ENCODE measurements at regions not wholly inside any gene's neighbourhood (a gene's known extent, or its start where the extent isn't known, plus 50 kb on each side); places are given as distances from the start of the nearest gene placed in this dataset.
"Not testable (repeated sequence)": the region's sequence is repeated elsewhere in the genome, so short reads cannot be mapped to it uniquely, and the experiment has no call there.

DNA sequence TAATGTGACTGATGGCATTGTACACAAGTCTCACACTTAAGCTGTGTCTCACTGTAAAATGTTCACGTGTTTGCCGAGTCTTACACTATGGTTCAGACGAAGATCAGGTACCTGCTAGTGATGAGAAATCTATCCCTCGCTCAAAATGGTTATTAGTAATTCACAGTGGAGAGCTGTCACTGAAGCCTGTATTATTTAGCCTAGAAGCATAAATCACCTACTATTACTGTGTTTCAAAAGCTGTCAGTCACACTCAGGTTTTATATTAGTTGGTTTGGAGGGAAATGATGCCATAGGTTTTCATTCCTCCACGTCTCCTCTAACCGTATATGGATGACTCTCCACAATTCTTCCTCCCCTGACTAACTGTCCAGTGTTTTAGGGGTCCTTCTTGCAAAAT is 292.4 kb upstream of the ZEB2 start:
- no peak for DNase-seq (ENCODE audit: low read depth in 2 of 2)

DNA sequence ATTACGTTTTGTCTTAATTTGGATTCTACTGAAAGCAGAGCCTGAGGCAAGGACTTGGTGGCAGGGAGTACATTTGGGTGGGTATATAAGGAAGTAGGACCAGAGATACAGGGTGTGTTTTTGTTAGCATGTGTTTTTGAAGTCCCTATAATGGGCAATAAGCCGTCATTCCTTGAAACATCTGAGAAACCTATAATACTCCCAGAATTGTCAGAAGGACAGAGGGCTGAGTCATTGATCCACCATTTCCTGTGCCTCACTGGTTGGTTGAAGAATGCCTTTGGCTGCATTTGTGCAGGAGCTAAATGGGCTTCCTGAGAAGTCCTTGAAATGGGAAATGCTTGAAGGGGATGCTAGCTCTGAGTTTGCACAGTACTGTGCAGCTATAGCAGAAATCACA is 281.8 kb upstream of the ZEB2 start:
- DNase-seq (ENCODE audit: low read depth in 2 of 2) = peak in 1 of 2 donors; percentile 80

DNA sequence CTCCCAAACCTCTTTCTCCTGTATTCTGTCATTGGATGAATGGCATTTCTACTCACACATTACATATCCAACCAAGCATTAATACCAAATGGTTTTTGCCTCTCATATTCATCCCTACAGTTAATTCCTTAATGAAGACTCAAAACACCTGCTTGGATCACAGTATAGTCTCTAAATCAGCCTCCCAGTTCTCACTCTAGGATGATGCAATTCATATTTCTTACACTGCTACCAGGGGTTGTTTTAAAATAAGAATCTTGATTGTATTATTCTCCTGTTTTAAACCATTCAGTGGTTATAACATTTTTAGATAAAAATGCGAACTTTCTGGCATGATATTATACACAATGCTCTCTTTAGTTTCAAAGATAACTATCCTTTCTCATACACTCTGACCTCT is 281.4 kb upstream of the ZEB2 start:
- no peak for DNase-seq (ENCODE audit: low read depth in 2 of 2)

DNA sequence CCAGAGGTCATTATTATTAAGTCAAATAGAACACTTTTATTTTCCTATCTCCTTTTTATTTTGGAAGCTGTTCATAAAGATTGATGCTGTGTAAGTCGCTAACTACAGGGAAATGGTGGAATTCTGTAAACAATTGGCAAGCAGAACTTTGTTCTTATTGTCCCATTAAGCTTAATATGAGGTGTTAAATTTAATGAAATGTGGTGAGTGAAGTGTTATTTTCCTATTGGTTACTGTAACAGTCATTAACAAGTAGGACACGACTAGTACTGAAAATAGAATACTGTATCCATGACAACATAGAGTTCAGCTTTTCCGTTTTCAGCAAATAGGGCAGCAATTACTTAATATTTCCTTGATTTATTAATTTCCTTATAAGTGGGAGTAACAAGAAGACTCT is 279.1 kb upstream of the ZEB2 start:
- DNase-seq (ENCODE audit: low read depth in 2 of 2) = no peak

DNA sequence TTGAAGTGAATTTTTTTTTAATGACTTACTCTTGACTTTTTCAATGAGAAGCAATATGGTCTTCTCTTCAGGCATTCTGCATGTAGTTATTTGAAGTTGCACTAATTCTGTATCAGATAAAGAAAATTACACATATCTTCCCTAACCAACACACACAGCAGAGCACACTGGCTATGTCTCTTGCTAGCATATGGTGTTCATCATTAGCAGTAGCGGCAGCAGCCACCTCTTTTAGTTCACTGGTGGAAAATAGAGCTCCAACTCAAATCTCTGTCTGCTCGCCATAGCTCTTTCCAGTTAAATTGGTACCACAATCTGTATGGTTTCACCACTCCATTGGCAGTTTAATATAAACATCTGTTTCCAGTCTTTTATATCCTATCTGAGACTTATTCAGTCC is 278.1 kb upstream of the ZEB2 start:
- no peak for DNase-seq (ENCODE audit: low read depth in 2 of 2)

DNA sequence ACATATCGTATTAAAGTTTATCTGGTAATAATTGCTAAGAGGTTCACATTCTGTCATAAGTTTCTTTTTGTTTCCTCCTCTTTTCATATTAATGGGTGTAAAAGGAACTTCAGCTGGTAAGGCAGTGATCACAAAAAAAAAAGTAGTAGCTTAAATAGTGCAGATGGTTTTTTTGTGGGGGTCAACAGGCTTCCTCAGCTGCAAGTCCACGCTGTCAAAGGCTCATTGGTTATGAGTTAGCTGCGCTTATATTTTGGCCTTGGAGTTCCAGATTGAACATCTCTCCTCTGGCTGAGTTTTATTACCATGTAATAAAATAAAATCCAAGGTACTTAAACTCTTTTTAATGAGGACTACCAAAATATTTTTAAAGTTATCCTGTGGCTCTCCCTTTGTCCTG is 277.0 kb upstream of the ZEB2 start:
- DNase-seq (ENCODE audit: low read depth in 2 of 2) = no peak

DNA sequence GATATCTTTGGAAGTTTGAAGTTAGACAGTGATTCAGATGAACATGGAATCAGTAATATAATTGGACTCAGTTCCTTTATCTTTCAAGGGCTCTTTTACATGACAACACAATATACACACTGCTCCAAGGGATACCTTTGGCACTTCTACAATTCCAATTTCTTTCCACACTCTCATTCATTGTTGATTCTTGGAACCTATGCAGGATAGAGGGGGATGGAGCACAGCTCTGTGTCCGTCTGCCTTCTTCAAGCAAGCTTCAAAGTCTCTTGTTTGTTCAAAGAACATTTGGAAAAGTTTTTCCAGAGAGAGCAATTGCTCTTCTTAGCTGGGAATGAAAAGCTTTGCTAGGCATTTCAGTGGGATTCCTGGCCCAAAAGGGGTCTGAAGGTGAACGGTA is 276.2 kb upstream of the ZEB2 start:
- no peak for DNase-seq (ENCODE audit: low read depth in 2 of 2)

DNA sequence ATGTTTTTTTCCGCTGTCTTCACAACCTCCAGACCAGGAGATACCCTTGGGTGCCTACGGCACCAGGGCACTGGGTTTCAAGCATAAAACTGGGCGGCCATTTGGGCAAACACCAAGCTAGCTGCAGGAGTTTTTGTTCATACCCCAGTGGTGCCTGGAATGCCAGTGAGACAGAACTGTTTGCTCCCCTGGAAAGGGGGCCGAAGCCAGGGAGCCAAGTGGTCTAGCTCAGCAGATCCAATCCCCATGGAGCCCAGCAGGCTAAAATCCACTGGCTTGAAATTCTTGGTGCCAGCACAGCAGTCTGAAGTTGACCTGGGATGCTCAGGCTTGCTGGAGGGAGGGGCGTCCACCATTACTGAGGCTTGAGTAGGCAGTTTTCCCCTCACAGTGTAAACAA is 265.3 kb upstream of the ZEB2 start:
- DNase-seq (ENCODE audit: low read depth in 2 of 2) = no peak

DNA sequence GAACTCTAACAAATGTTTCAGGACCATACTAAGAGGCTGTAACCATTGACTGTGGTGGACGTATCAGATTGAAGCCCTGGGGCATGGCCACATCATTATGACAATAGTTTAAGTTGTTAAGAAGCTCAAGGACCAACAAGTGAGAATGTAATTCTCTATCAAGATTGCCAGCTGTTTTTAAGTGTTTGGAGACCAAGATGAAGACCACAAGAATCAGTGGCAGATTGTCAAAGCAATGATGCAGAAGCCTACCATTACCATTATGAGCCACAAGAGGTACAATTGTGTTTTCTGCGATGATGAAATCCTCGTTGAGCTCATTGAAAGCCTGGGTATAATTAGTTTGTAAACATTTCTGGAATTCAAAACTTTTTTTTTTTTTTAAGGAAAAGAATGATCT is 261.1 kb upstream of the ZEB2 start:
- DNase-seq (ENCODE audit: low read depth in 2 of 2) = no peak

DNA sequence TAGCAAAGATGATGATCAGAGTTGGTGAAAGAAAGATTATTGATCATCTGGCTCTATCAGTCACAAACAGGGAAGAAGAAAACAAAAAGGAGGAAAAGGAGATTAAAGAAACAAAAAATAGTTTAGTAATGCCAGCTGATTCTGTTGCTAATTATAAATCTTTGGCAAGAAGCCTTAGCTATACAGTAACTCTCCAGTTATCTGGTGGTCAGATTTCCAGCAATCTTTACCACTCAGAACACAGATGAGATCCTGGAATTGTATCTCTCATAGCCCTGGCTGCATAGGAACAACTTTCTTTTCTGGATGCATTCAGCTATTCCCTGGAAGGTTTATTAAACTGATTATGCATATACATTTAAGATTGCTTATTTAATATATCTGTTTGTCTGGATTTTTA is 256.8 kb upstream of the ZEB2 start:
- no peak for DNase-seq (ENCODE audit: low read depth in 2 of 2)

DNA sequence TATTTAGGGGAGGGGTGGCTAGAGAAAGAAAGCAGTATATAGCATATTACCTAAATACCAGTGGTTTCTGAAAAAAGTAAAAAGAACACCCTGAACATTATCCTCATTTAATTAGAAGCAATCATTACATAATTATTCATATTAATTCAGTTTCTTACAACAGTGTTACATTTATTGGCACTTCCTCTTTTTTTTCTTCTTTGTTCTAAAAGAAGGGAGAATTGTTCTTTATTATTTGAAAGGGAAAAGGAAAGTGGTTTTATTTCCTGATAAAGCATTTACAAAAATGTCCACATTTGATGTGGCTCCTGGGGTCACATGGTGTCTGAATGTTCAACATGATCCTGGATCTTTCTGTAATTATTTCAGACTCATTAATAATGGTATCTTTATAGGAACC is 254.9 kb upstream of the ZEB2 start:
- no peak for DNase-seq (ENCODE audit: low read depth in 2 of 2)

DNA sequence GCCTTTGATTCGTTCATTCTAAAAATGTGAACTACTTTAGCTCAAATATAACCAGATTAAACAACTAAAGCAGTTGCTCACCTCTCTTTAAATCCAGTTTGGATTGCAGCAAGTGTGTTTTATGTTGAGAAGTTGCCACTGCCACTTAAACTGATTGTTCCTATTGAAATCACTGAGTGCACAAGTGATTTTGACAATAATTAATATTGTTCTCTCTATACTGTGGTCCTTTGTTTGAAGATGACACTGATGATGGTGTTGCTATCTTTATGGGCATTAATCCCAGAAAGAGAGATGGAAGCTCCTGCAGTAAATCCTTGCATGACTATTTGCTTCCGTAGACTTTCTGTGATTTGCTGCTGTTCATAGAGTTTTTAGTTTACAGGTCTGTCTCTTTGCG is 251.4 kb upstream of the ZEB2 start:
- no peak for DNase-seq (ENCODE audit: low read depth in 2 of 2)

DNA sequence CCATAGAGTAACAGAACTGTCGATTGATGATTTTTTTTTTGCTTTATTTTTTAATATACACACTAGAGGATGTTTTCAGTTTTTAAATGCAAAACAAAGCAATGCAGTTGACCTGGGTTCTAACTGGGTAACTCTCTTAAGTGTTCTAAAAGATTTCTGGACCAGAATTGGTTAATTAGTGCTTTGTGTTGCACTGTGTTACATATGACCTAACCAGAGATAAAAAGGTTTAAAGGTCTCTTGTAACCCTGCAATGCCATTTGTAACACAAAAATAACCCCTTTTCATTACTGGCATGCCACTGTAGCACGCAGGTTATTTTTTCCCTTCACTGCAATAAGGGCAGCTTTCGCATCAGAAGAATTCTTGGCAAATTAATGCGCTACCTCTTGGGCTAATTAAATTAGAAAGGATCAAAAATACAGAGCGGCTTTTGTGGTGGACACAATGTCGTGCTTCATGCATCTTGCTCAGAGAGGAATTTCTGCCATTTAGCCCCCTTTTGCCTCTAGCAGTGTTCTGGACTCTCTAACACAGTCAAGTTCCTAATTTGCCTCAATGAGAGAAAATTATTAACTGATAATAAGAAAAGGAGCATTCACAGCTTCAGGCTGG is 250.8 kb upstream of the ZEB2 start:
- no peak for DNase-seq (ENCODE audit: low read depth in 2 of 2)

DNA sequence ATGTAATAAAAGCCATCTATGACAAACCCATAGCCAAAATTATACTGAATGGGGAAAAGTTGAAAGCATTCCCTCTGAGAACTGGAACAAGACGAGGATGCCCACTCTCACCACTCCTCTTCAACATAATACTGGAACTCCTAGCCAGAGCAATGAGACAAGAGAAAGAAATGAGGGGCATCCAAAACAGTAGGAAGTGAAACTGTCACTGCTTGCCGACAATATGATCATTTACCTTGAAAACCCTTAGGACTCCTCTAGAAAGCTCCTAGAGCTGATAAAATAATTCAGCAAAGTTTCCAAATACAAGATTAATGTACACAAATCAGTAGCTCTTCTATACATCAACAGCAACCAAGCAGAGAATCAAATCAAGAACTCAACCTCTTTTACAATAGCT is 241.0 kb upstream of the ZEB2 start:
- not testable (repeated sequence) for DNase-seq (ENCODE audit: low read depth in 2 of 2)

DNA sequence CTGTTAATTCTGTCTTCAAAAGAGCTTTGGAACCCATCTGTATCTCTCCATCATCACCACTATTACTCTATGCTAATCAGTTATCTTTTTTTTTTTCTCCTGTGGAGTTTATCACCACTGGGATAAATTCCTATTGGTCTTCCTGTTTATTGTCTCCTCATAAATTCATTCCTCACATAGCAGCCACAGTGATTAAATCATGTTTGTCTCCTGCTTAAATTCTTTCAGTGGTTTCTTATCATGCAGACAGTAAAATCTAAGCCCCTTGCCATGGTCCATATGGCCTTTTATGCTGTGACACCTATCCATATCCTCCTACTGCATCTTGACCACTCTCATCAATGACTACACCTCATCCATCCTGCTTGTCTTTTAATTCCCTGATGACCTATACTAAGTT is 239.8 kb upstream of the ZEB2 start:
- DNase-seq (ENCODE audit: low read depth in 2 of 2) = no peak

DNA sequence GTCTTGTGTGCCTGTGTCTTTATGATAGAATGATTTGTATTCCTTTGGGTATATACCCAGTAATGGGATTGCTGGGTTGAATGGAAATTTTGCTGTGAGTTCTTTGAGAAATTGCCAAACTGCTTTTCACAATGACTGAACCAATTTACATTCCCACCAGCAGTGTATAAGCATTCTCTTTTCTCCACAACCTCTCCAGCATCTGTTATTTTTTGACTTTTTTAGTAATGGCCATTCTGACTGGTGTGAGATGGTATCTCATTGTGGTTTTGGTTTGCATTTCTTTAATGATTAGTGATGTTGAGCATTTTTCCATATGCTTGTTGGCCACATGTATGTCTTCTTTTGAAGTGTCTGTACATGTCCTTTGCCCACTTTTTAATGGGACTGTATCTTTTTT is 238.3 kb upstream of the ZEB2 start:
- DNase-seq (ENCODE audit: low read depth in 2 of 2) = not testable (repeated sequence)

DNA sequence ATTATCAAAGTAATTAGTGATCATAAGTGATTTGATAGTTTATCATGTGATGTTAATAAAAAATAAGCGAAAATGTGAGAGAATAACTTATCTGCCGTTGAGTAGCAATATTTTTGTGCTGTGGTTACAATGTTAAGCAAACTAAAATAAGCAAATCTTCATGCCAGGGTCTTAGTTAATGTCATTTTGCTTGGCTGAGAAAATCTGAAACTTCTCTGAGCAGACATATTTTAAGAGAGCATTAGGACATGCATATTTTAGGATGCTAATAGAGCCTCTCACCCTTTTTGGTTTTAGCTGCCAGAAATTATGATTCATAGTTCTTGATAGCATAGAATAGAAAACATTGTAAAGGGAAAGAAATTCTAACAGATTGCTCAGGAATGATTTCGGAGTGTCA is 233.5 kb upstream of the ZEB2 start:
- DNase-seq (ENCODE audit: low read depth in 2 of 2) = no peak

DNA sequence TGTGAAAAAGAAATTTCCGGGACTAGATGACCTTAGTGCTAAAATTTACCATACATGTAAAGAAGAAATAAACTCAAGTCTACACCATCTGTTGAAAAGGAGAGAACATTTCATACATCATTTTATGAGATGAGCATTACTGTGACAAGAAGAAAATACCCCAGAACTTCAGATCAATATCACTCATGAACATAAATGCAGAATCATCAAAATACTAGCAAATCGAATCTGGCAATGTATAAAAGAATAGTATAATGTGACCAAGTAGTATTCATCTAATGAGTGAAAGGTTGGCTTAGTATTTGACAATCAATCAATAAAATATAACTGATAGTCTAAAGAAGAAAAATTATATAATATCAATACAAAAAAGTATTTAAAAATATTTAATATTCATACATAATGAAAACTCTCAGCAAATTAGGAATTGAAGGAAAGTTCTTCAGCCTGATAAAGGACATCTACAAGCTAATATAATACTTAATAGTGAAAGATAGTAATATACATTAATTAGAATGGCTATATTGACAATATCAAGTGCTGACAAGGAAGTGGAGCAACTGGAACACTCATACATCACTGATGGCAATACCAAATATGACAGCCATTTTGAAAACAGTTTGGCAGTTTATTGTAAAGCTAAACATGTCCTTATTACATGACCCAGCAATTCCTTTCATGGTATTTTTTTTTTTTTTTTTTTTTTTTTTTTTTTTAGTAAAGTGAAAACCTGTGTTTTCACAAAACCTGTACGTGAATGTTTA is 231.4 kb upstream of the ZEB2 start:
- no peak for DNase-seq (ENCODE audit: low read depth in 2 of 2)

DNA sequence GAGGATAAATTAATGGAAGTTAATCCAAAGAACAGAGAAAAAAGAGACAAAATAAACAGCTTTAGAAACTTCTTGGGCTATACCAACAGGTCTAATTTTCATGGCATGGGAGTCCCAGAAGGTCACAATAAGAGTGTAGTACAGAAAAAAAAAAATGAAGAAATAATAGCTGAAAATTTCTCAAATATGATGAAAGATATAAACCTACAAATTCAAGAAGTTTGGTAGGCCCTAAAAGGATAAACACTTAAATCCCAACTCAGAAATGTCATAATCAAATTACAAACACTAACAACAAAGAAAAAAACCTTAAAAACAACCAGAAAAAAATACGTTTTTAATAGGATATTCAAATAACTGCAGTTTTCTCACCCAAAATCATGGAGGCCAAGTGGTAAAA is 229.3 kb upstream of the ZEB2 start:
- DNase-seq (ENCODE audit: low read depth in 2 of 2) = no peak

DNA sequence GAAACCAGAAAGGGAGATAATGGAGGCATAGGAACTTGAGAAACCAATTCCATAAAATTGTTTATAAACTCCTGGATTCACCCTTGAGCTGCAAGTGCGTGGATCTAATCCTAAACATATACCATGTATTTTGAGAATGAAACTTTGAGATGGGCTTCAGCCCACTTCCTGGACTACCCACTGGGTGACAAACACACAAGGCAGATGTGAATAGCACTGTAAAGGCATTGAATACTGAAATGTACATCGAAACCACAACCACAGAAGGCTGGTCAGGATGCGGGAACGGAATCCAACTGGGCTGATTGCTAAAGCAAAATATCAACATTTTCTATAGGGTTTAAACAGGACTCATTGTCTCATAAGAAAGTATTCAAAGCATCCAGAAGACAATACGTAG is 228.5 kb upstream of the ZEB2 start:
- no peak for DNase-seq (ENCODE audit: low read depth in 2 of 2)

DNA sequence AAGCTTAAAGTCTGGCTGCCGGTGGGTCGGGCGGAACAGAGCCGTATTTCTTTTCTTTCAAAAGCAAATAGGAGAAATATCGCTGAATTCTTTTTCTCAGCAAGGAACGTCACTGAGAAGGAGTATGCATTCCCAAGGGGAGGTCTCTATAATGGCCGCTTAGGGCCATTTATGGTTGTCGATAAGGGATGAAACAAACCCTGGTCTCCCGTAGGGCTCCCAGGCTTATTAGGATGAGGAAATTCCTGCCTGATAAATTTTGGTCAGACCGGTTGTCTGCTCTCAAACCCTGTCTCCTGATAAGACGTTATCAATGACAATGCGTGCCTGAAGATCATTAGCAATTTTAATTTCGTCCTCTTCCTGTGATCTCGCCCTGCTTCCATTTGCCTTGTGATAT is 227.7 kb upstream of the ZEB2 start:
- no peak for DNase-seq (ENCODE audit: low read depth in 2 of 2)

DNA sequence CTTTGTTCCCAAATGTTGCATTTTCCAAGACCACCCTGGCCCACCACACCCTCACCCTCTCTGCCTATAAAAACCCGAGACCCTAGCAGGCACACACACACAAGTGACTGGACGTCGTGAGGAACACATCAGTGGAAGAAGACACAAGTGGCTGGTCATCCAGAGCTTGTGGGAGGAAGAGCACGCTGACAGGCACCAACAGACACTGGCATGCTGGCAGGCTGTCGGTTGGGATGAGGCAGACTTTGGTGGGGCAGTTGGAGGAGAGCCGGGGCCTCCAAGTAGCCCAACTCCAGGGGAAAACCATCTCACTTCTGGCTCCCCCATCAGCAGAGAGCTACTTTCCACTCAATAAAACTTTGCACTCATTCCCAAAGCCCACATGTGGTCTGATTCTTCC is 225.5 kb upstream of the ZEB2 start:
- no peak for DNase-seq (ENCODE audit: low read depth in 2 of 2)

DNA sequence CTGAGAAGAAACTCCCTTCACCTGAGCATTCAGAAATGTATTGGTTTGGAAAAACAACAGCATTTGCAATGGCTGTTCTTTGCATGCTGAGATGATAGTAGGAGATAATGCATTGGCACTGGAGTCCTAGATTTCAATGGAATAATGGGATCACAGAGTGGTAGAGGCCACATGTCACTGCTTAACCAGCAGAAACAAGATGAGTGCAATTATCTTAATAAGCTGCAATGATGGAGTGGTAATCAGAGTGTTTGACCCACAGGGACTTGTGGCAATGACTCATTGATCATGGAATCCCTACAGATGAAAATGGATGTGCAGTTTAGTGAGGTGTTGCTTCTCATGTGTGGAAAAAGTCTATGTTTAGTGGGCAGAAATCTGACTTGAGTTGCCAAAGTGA is 218.8 kb upstream of the ZEB2 start:
- no peak for DNase-seq (ENCODE audit: low read depth in 2 of 2)

DNA sequence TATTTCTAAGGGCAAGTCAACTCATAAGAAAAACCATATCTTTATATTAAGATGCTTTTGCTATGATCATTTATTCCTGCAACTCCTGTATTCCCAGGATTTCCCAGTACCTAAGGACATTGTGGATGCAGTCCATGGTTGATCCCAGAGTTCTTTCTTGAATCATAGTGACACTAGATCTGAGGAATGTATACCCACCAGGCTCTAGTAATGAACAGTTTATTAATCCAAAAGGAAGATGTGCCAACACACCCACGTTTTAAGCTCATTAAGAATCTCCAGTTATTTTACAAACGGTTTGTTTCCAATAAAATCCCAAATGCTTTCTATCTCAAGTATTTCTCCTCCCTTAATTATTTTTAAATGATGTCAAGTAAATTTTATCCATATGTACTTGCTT is 210.8 kb upstream of the ZEB2 start:
- DNase-seq (ENCODE audit: low read depth in 2 of 2) = no peak

Measured in dermis microvascular lymphatic vessel endothelial cell (primary cell).